Activated CD4-positive, alpha-beta T cell treated with anti-CD3 and anti-CD28 coated beads for 36 hours (primary cell): ENCODE measurements at regions not wholly inside any gene's neighbourhood (a gene's known extent, or its start where the extent isn't known, plus 50 kb on each side); places are given as distances from the start of the nearest gene placed in this dataset.

Experiments used
- ATAC-seq: fragments of 200-7000 bp; cut with Tn5 transposase; one replicate; pipeline ENCODE4 v1.10.0; 2021; ENCODE audit warnings: mild to moderate bottlenecking, moderate library complexity
- CTCF ChIA-PET: fragments of 350-600 bp; sonication (Branson Sonifier 250); formaldehyde crosslinking; loops from one replicate; lab custom pipeline; 2021; ENCODE audit warnings: antibody characterized with exemption; lab: Charles Lee
- POLR2A ChIA-PET: fragments of 350-600 bp; sonication (Branson Sonifier 250); formaldehyde crosslinking; loops from one replicate; lab custom pipeline; 2021; ENCODE audit warnings: antibody characterized with exemption, inconsistent platforms; lab: Charles Lee
- DNase-seq: peaks from one replicate; pipeline ENCODE4 v3.0.0-alpha.2; 2020
- H3K27ac Mint-ChIP-seq: one replicate; pipeline ENCODE4 v1.8.0; 2021; ENCODE audit warnings: mixed read lengths
- H3K27me3 Mint-ChIP-seq: one replicate; pipeline ENCODE4 v1.8.0; 2021; ENCODE audit warnings: mixed read lengths
- H3K36me3 Mint-ChIP-seq: one replicate; pipeline ENCODE4 v1.8.0; 2021; ENCODE audit warnings: low read depth, mixed read lengths
- H3K4me1 Mint-ChIP-seq: one replicate; pipeline ENCODE4 v1.8.0; 2021; ENCODE audit warnings: mixed read lengths
- H3K4me3 Mint-ChIP-seq: one replicate; pipeline ENCODE4 v1.8.0; 2021; ENCODE audit warnings: mild to moderate bottlenecking, moderate library complexity, mixed read lengths
- H3K9me3 Mint-ChIP-seq: one replicate; pipeline ENCODE4 v1.8.0; 2021; ENCODE audit warnings: low read depth, mixed read lengths
- intact Hi-C, 2 experiments: fragments of 100-400 bp; cut with DNase I in 1 of 2; cut with micrococcal nuclease in 1 of 2; formaldehyde crosslinking; loops; one replicate each; pipeline versions ENCODE4 v1.14.2 to v1.15.1; 2022 to 2024; cut with DNase I, micrococcal nuclease

- Mint-ChIP-seq H3K4me1 (no peaks in the 10 kb centered on the region), H3K27ac (no peak overlapping the region), H3K36me3 (no peaks in the 10 kb centered on the region), H3K27me3 (peaks cover 2% of the 10 kb centered on the region), H3K4me3 (no peak overlapping the region), H3K9me3 (no peaks in the 10 kb centered on the region)
- intact Hi-C loops: no loop called here
- POLR2A ChIA-PET: no interaction called here
- DNase-seq: no peak
- CTCF ChIA-PET: no interaction called here
- ATAC-seq: no peak
Measured at GRCh38 chr18:75521816-75522215, 94.3 kb upstream of the SMIM21 start.

- no peaks in the 10 kb centered on the region for H3K4me1 Mint-ChIP-seq
- CTCF ChIA-PET: no interaction called here
- DNase-seq (no peak), ATAC-seq (no peak)
- intact Hi-C loops: no loop called here
- peaks cover 7% of the 10 kb centered on the region for H3K27me3 Mint-ChIP-seq
- peaks cover 6% of the 10 kb centered on the region for H3K9me3 Mint-ChIP-seq
- H3K27ac Mint-ChIP-seq: no peak overlapping the region
- H3K36me3 Mint-ChIP-seq: no peaks in the 10 kb centered on the region
- POLR2A ChIA-PET: no interaction called here
- H3K4me3 Mint-ChIP-seq: no peak overlapping the region
Measured at GRCh38 chr18:75518007-75518406, 90.5 kb upstream of the SMIM21 start.

- CTCF ChIA-PET: no interaction called here
- no peaks in the 10 kb centered on the region for H3K4me1 Mint-ChIP-seq
- POLR2A ChIA-PET: no interaction called here
Measured at GRCh38 chr18:75517286-75517685, 89.8 kb upstream of the SMIM21 start.

GRCh38 chr18:75507636-75508035 is 80.1 kb upstream of the SMIM21 start:
- Mint-ChIP-seq H3K4me3 (no peak overlapping the region), H3K27me3 (peaks cover 18% of the 10 kb centered on the region), H3K4me1 (no peaks in the 10 kb centered on the region), H3K9me3 (peaks cover 10% of the 10 kb centered on the region), H3K36me3 (peaks cover 1% of the 10 kb centered on the region), H3K27ac (no peak overlapping the region)
- DNase-seq: no peak
- intact Hi-C loops: no loop called here
- POLR2A ChIA-PET: no interaction called here
- CTCF ChIA-PET: no interaction called here
- no peak for ATAC-seq

More at GRCh38 chr18:75517286-75517685, 89.8 kb upstream of the SMIM21 start:
- Mint-ChIP-seq H3K9me3 (peaks cover 11% of the 10 kb centered on the region), H3K27ac (no peak overlapping the region), H3K27me3 (peaks cover 7% of the 10 kb centered on the region), H3K36me3 (no peaks in the 10 kb centered on the region), H3K4me3 (no peak overlapping the region)
- no peak for DNase-seq
- no peak for ATAC-seq
- intact Hi-C loops: no loop called here

GRCh38 chr18:75506913-75507312 is 79.4 kb upstream of the SMIM21 start:
- intact Hi-C loops: no loop called here
- CTCF ChIA-PET: interaction anchor here (0.6 kb wide), 1 partner anchor 80 kb away, joined by 3 read pairs; the partner anchor contains the start of gene SMIM21
- Mint-ChIP-seq H3K4me3 (no peak overlapping the region), H3K27ac (no peak overlapping the region), H3K9me3 (peaks cover 4% of the 10 kb centered on the region), H3K36me3 (no peaks in the 10 kb centered on the region), H3K4me1 (no peaks in the 10 kb centered on the region), H3K27me3 (peaks cover 22% of the 10 kb centered on the region)
- POLR2A ChIA-PET: no interaction called here
- no peak for ATAC-seq
- DNase-seq: no peak

- Mint-ChIP-seq H3K4me3 (no peak overlapping the region), H3K27me3 (peaks cover 23% of the 10 kb centered on the region), H3K9me3 (no peaks in the 10 kb centered on the region), H3K36me3 (no peaks in the 10 kb centered on the region), H3K27ac (no peak overlapping the region), H3K4me1 (no peaks in the 10 kb centered on the region)
- DNase-seq (no peak), ATAC-seq (no peak)
- ChIA-PET CTCF (no interaction called here), POLR2A (no interaction called here)
- intact Hi-C loops: no loop called here
Measured at GRCh38 chr18:75504469-75504868, 77.0 kb upstream of the SMIM21 start.

- CTCF ChIA-PET: no interaction called here
- Mint-ChIP-seq H3K4me1 (no peaks in the 10 kb centered on the region), H3K27me3 (peaks cover 29% of the 10 kb centered on the region), H3K27ac (no peak overlapping the region), H3K9me3 (no peaks in the 10 kb centered on the region), H3K36me3 (no peaks in the 10 kb centered on the region), H3K4me3 (no peak overlapping the region)
- POLR2A ChIA-PET: no interaction called here
- ATAC-seq (no peak), DNase-seq (no peak)
- intact Hi-C loops: no loop called here
Measured at GRCh38 chr18:75503615-75504014, 76.1 kb upstream of the SMIM21 start.

GRCh38 chr18:75502286-75502685 is 74.8 kb upstream of the SMIM21 start:
- Mint-ChIP-seq H3K36me3 (no peaks in the 10 kb centered on the region), H3K4me1 (no peaks in the 10 kb centered on the region), H3K27ac (no peak overlapping the region), H3K4me3 (no peak overlapping the region), H3K9me3 (no peaks in the 10 kb centered on the region), H3K27me3 (peaks cover 36% of the 10 kb centered on the region)
- ATAC-seq: no peak
- DNase-seq: no peak
- intact Hi-C loops: no loop called here
- ChIA-PET POLR2A (no interaction called here), CTCF (no interaction called here)

- Mint-ChIP-seq H3K4me1 (no peaks in the 10 kb centered on the region), H3K36me3 (no peaks in the 10 kb centered on the region), H3K27me3 (peaks cover 34% of the 10 kb centered on the region), H3K9me3 (no peaks in the 10 kb centered on the region), H3K4me3 (no peak overlapping the region), H3K27ac (no peak overlapping the region)
- DNase-seq: no peak
- intact Hi-C loops: no loop called here
- POLR2A ChIA-PET: no interaction called here
- CTCF ChIA-PET: interaction anchor here (0.9 to 1.2 kb wide), 2 partner anchors 12 to 29 kb away, joined by 3 to 5 read pairs; no protein-coding TSS in a partner anchor
- ATAC-seq: no peak
Measured at GRCh38 chr18:75500545-75500944, 73.0 kb upstream of the SMIM21 start.

- Mint-ChIP-seq H3K4me3 (no peak overlapping the region), H3K9me3 (no peaks in the 10 kb centered on the region), H3K27me3 (peaks cover 24% of the 10 kb centered on the region), H3K27ac (no peak overlapping the region), H3K4me1 (no peaks in the 10 kb centered on the region), H3K36me3 (no peaks in the 10 kb centered on the region)
- CTCF ChIA-PET: interaction anchor here (1.6 kb wide), 1 partner anchor 10 kb away, joined by 4 read pairs; no protein-coding TSS in a partner anchor
- POLR2A ChIA-PET: no interaction called here
- intact Hi-C loops: no loop called here
- DNase-seq (no peak), ATAC-seq (no peak)
Measured at GRCh38 chr18:75497576-75498235, 70.2 kb upstream of the SMIM21 start.

- Mint-ChIP-seq H3K36me3 (no peaks in the 10 kb centered on the region), H3K27me3 (peaks cover 20% of the 10 kb centered on the region), H3K4me1 (no peaks in the 10 kb centered on the region), H3K9me3 (no peaks in the 10 kb centered on the region), H3K4me3 (no peak overlapping the region), H3K27ac (no peak overlapping the region)
- no peak for ATAC-seq
- intact Hi-C loops: no loop called here
- CTCF ChIA-PET: interaction anchor here (0.6 to 1.8 kb wide), 3 partner anchors 17 to 973 kb away, joined by 3 to 7 read pairs (median 3); no protein-coding TSS in a partner anchor
- DNase-seq: no peak
- POLR2A ChIA-PET: interaction anchor here (0.6 kb wide), 1 partner anchor 281 kb away, joined by 3 read pairs; no protein-coding TSS in a partner anchor
Measured at GRCh38 chr18:75496151-75496550, 68.6 kb upstream of the SMIM21 start.

- Mint-ChIP-seq H3K9me3 (no peaks in the 10 kb centered on the region), H3K27me3 (peaks cover 13% of the 10 kb centered on the region), H3K27ac (no peak overlapping the region), H3K4me3 (no peak overlapping the region), H3K36me3 (no peaks in the 10 kb centered on the region), H3K4me1 (no peaks in the 10 kb centered on the region)
- no peak for DNase-seq
- CTCF ChIA-PET: interaction anchor here (0.6 kb wide), 1 partner anchor 18 kb away, joined by 3 read pairs; no protein-coding TSS in a partner anchor
- no peak for ATAC-seq
- intact Hi-C loops: no loop called here
- POLR2A ChIA-PET: no interaction called here
Measured at GRCh38 chr18:75492852-75493251, 65.3 kb upstream of the SMIM21 start.
